ENCODE measurements at regions not wholly inside any gene's neighbourhood (a gene's known extent, or its start where the extent isn't known, plus 50 kb on each side); places are given as distances from the start of the nearest gene placed in this dataset.

- no peak overlapping the region for H3K27ac ChIP-seq (ENCODE audit: low read depth, low read length)
- H3K9ac ChIP-seq (ENCODE audit: low read depth, low read length) = no peak overlapping the region
These were observed 294.0 kb downstream of the ZNF608 start for GRCh38 chr5:124452412-124452811.

GRCh38 chr5:124451721-124452383 lies 294.6 kb downstream of the ZNF608 start:
- Histone ChIP-seq H3K27ac (ENCODE audit: low read depth, low read length) (no peak overlapping the region), H3K4me1 (ENCODE audit: insufficient read depth, low read length) (0 out of 2 replicates have a peak, but pooled peaks cover 4% of the 10 kb centered on the region), H3K27me3 (ENCODE audit: insufficient read depth, low read length) (no peaks in the 10 kb centered on the region), H3K9me3 (ENCODE audit: insufficient read depth, low read depth, low read length) (no peaks in the 10 kb centered on the region), H3K36me3 (ENCODE audit: insufficient read depth, low read length) (no peaks in the 10 kb centered on the region), H3K9ac (ENCODE audit: low read depth, low read length) (no peak overlapping the region), H3K4me3 (ENCODE audit: low read length) (no peak overlapping the region)
- 97% methylated on average over 7 of the region's 7 CpGs for WGBS

More at GRCh38 chr5:124452412-124452811, 294.0 kb downstream of the ZNF608 start:
- 92% methylated on average over 8 of the region's 8 CpGs for WGBS
- no peak overlapping the region for H3K4me3 ChIP-seq (ENCODE audit: low read length)
- 0 out of 2 replicates have a peak, but pooled peaks cover 1% of the 10 kb centered on the region for H3K4me1 ChIP-seq (ENCODE audit: insufficient read depth, low read length)
- H3K9me3 ChIP-seq (ENCODE audit: insufficient read depth, low read depth, low read length) = no peaks in the 10 kb centered on the region
- no peaks in the 10 kb centered on the region for H3K27me3 ChIP-seq (ENCODE audit: insufficient read depth, low read length)
- H3K36me3 ChIP-seq (ENCODE audit: insufficient read depth, low read length) = no peaks in the 10 kb centered on the region

GRCh38 chr5:124446120-124446519 lies 300.3 kb downstream of the ZNF608 start:
- Histone ChIP-seq H3K27ac (ENCODE audit: low read depth, low read length) (no peak overlapping the region), H3K4me1 (ENCODE audit: insufficient read depth, low read length) (0 out of 2 replicates have a peak, but pooled peaks cover 4% of the 10 kb centered on the region), H3K27me3 (ENCODE audit: insufficient read depth, low read length) (no peaks in the 10 kb centered on the region), H3K4me3 (ENCODE audit: low read length) (no peak overlapping the region), H3K9ac (ENCODE audit: low read depth, low read length) (no peak overlapping the region), H3K9me3 (ENCODE audit: insufficient read depth, low read depth, low read length) (no peaks in the 10 kb centered on the region), H3K36me3 (ENCODE audit: insufficient read depth, low read length) (no peaks in the 10 kb centered on the region)
- 94% methylated on average over 6 of the region's 6 CpGs for WGBS

GRCh38 chr5:124445070-124445619 lies 301.3 kb downstream of the ZNF608 start:
- WGBS = 95% methylated on average over 3 of the region's 3 CpGs
- Histone ChIP-seq H3K4me1 (ENCODE audit: insufficient read depth, low read length) (peaks cover 4% of the 10 kb centered on the region; the same call in 1 of the 2 replicates), H3K27ac (ENCODE audit: low read depth, low read length) (no peak overlapping the region), H3K9me3 (ENCODE audit: insufficient read depth, low read depth, low read length) (no peaks in the 10 kb centered on the region), H3K4me3 (ENCODE audit: low read length) (no peak overlapping the region), H3K9ac (ENCODE audit: low read depth, low read length) (no peak overlapping the region), H3K36me3 (ENCODE audit: insufficient read depth, low read length) (no peaks in the 10 kb centered on the region), H3K27me3 (ENCODE audit: insufficient read depth, low read length) (no peaks in the 10 kb centered on the region)

GRCh38 chr5:124444147-124444775 lies 302.2 kb downstream of the ZNF608 start:
- Histone ChIP-seq H3K27ac (ENCODE audit: low read depth, low read length) (no peak overlapping the region), H3K9ac (ENCODE audit: low read depth, low read length) (no peak overlapping the region), H3K4me1 (ENCODE audit: insufficient read depth, low read length) (peaks cover 13% of the 10 kb centered on the region), H3K27me3 (ENCODE audit: insufficient read depth, low read length) (no peaks in the 10 kb centered on the region), H3K36me3 (ENCODE audit: insufficient read depth, low read length) (no peaks in the 10 kb centered on the region), H3K4me3 (ENCODE audit: low read length) (no peak overlapping the region), H3K9me3 (ENCODE audit: insufficient read depth, low read depth, low read length) (no peaks in the 10 kb centered on the region)
- WGBS = 94% methylated on average over 4 of the region's 4 CpGs

GRCh38 chr5:124440471-124440870 lies 306.0 kb downstream of the ZNF608 start:
- Histone ChIP-seq H3K4me3 (ENCODE audit: low read length) (no peak overlapping the region), H3K9me3 (ENCODE audit: insufficient read depth, low read depth, low read length) (no peaks in the 10 kb centered on the region), H3K27me3 (ENCODE audit: insufficient read depth, low read length) (no peaks in the 10 kb centered on the region), H3K36me3 (ENCODE audit: insufficient read depth, low read length) (no peaks in the 10 kb centered on the region), H3K4me1 (ENCODE audit: insufficient read depth, low read length) (peaks cover 29% of the 10 kb centered on the region), H3K27ac (ENCODE audit: low read depth, low read length) (no peak overlapping the region), H3K9ac (ENCODE audit: low read depth, low read length) (no peak overlapping the region)
- WGBS = 92% methylated on average over 4 of the region's 4 CpGs

- Histone ChIP-seq H3K27me3 (ENCODE audit: insufficient read depth, low read length) (no peaks in the 10 kb centered on the region), H3K9me3 (ENCODE audit: insufficient read depth, low read depth, low read length) (no peaks in the 10 kb centered on the region), H3K4me3 (ENCODE audit: low read length) (no peak overlapping the region), H3K4me1 (ENCODE audit: insufficient read depth, low read length) (peaks cover 29% of the 10 kb centered on the region), H3K27ac (ENCODE audit: low read depth, low read length) (peak overlapping the region; percentile 78), H3K9ac (ENCODE audit: low read depth, low read length) (peak overlapping the region; percentile 14; the same call in 1 of the 2 replicates), H3K36me3 (ENCODE audit: insufficient read depth, low read length) (no peaks in the 10 kb centered on the region)
- 74% methylated on average over 3 of the region's 3 CpGs for WGBS
These were observed 306.8 kb downstream of the ZNF608 start for GRCh38 chr5:124439609-124440008.

GRCh38 chr5:124438903-124439281 lies 307.5 kb downstream of the ZNF608 start:
- Histone ChIP-seq H3K36me3 (ENCODE audit: insufficient read depth, low read length) (no peaks in the 10 kb centered on the region), H3K4me3 (ENCODE audit: low read length) (no peak overlapping the region), H3K9me3 (ENCODE audit: insufficient read depth, low read depth, low read length) (peaks cover 7% of the 10 kb centered on the region; the same call in 1 of the 2 replicates), H3K4me1 (ENCODE audit: insufficient read depth, low read length) (peaks cover 29% of the 10 kb centered on the region), H3K9ac (ENCODE audit: low read depth, low read length) (no peak overlapping the region), H3K27ac (ENCODE audit: low read depth, low read length) (peak overlapping the region; percentile 78), H3K27me3 (ENCODE audit: insufficient read depth, low read length) (no peaks in the 10 kb centered on the region)
- WGBS = 5% methylated on average over 5 of the region's 5 CpGs

GRCh38 chr5:124438026-124438902 lies 308.2 kb downstream of the ZNF608 start:
- no peaks in the 10 kb centered on the region for H3K27me3 ChIP-seq (ENCODE audit: insufficient read depth, low read length)
- WGBS = 67% methylated on average over 13 of the region's 14 CpGs
- H3K4me1 ChIP-seq (ENCODE audit: insufficient read depth, low read length) = peaks cover 29% of the 10 kb centered on the region
- peak overlapping the region; percentile 18; the same call in 1 of the 2 replicates for H3K9ac ChIP-seq (ENCODE audit: low read depth, low read length)
- H3K27ac ChIP-seq (ENCODE audit: low read depth, low read length) = peak overlapping the region; percentile 78
- peaks cover 7% of the 10 kb centered on the region; the same call in 1 of the 2 replicates for H3K9me3 ChIP-seq (ENCODE audit: insufficient read depth, low read depth, low read length)
- no peak overlapping the region for H3K4me3 ChIP-seq (ENCODE audit: low read length)
- H3K36me3 ChIP-seq (ENCODE audit: insufficient read depth, low read length) = no peaks in the 10 kb centered on the region

- Histone ChIP-seq H3K9me3 (ENCODE audit: insufficient read depth, low read depth, low read length) (peaks cover 7% of the 10 kb centered on the region; the same call in 1 of the 2 replicates), H3K36me3 (ENCODE audit: insufficient read depth, low read length) (no peaks in the 10 kb centered on the region), H3K4me3 (ENCODE audit: low read length) (no peak overlapping the region), H3K9ac (ENCODE audit: low read depth, low read length) (no peak overlapping the region), H3K4me1 (ENCODE audit: insufficient read depth, low read length) (peaks cover 29% of the 10 kb centered on the region), H3K27ac (ENCODE audit: low read depth, low read length) (no peak overlapping the region), H3K27me3 (ENCODE audit: insufficient read depth, low read length) (no peaks in the 10 kb centered on the region)
- no CpG with 5 or more reads among the region's 2 CpGs for WGBS
These were observed 310.1 kb downstream of the ZNF608 start for GRCh38 chr5:124436294-124436693.

Data from HUES64 (cell line).